Esophagus squamous epithelium (tissue), 5 donors: ENCODE measurements at regions not wholly inside any gene's neighbourhood (a gene's known extent, or its start where the extent isn't known, plus 50 kb on each side); places are given as distances from the start of the nearest gene placed in this dataset.

Experiments used
- DNase-seq: peaks from one replicate; lab custom pipeline; 2025; lab: John Stamatoyannopoulos, UW
- H3K27ac ChIP-seq, 4 donors: fragments of 200-600 bp; sonication (generic); one replicate each; pipeline ENCODE4 v1.5.1; 2016 to 2019; ENCODE audit warnings: mild to moderate bottlenecking in 1 of 4
- H3K27me3 ChIP-seq, 4 donors: fragments of 200-600 bp; sonication (generic); 1 replicate in 3 of 4; 2 replicates in 1 of 4; pipeline versions ENCODE4 v1.5.1 to v1.6.0; 2017 to 2021; ENCODE audit warnings: antibody characterized with exemption in 1 of 4
- H3K36me3 ChIP-seq, 3 donors: fragments of 200-600 bp; sonication (generic); one replicate each; pipeline ENCODE4 v1.5.1; 2016 to 2019
- H3K4me1 ChIP-seq, 3 donors: fragments of 200-600 bp; sonication (generic); one replicate each; pipeline ENCODE4 v1.5.1; 2017 to 2019
- H3K4me3 ChIP-seq, 4 donors: fragments of 200-600 bp; sonication (generic); 1 replicate in 3 of 4; 2 replicates in 1 of 4; pipeline ENCODE4 v1.5.1; 2016 to 2019; ENCODE audit warnings: mild to moderate bottlenecking in 2 of 4, moderate library complexity in 1 of 4
- H3K9me3 ChIP-seq, 3 donors: fragments of 200-600 bp; sonication (generic); one replicate each; pipeline ENCODE4 v1.5.1; 2016 to 2019
- POLR2A ChIP-seq, 4 donors: fragments of 450-650 bp; IDR thresholded peaks; one replicate each; pipeline ENCODE4 v1.6.1; 2017; ENCODE audit warnings: antibody characterized with exemption in 4 of 4, mild to moderate bottlenecking in 4 of 4, moderate library complexity in 3 of 4
- WGBS, 2 donors: methylation state at CpG; one replicate each; pipeline ENCODE4 v1.1.5; 2018; 5-methylcytosine and 5-hydroxymethylcytosine counted together
- intact Hi-C: fragments of 100-400 bp; cut with DNase I; formaldehyde crosslinking; loops from one replicate; pipeline ENCODE4 v1.15.0; 2022
- TF ChIP-seq, protein P1 (sequence below), 6 experiments: fragments of 450-650 bp in 4 of 6; fragments of 200-600 bp in 2 of 6; sonication (generic) in 2 of 6; IDR thresholded peaks; one replicate each; pipeline ENCODE4 v1.5.1; 2016 to 2019; ENCODE audit warnings: antibody characterized with exemption in 6 of 6, mild to moderate bottlenecking in 4 of 6, moderate library complexity in 4 of 6
- donor health status: DM: yes; HTN: yes; CAD: no.

- 71 to 86% methylated on average over 4 of the region's 4 CpGs for WGBS, 2 donors
- intact Hi-C loops, result no loop called here
- Histone ChIP-seq H3K27ac (no peak overlapping the region), H3K4me3 (no peak overlapping the region), H3K9me3 (no peaks in the 10 kb centered on the region), H3K36me3 (no peaks in the 10 kb centered on the region), H3K27me3 (peaks cover 0 to 82% (median 0%) of the 10 kb centered on the region in 4 donors), H3K4me1 (peaks cover 0 to 6% (median 0%) of the 10 kb centered on the region in 3 donors)
- TF ChIP-seq, protein P1, sequence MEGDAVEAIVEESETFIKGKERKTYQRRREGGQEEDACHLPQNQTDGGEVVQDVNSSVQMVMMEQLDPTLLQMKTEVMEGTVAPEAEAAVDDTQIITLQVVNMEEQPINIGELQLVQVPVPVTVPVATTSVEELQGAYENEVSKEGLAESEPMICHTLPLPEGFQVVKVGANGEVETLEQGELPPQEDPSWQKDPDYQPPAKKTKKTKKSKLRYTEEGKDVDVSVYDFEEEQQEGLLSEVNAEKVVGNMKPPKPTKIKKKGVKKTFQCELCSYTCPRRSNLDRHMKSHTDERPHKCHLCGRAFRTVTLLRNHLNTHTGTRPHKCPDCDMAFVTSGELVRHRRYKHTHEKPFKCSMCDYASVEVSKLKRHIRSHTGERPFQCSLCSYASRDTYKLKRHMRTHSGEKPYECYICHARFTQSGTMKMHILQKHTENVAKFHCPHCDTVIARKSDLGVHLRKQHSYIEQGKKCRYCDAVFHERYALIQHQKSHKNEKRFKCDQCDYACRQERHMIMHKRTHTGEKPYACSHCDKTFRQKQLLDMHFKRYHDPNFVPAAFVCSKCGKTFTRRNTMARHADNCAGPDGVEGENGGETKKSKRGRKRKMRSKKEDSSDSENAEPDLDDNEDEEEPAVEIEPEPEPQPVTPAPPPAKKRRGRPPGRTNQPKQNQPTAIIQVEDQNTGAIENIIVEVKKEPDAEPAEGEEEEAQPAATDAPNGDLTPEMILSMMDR (IDR thresholded peaks at IDR 0.05), result no peak
- TF ChIP-seq POLR2A (IDR thresholded peaks at IDR 0.05), result no peak
- DNase-seq, result no peak
Measured at GRCh38 chr16:50461400-50461760, 86.8 kb upstream of the NKD1 start.

- 84% methylated on average over 12 to 14 of the region's 16 CpGs for WGBS, 2 donors
- peaks cover 0 to 82% (median 0%) of the 10 kb centered on the region in 4 donors for H3K27me3 ChIP-seq
- peaks cover 0 to 6% (median 0%) of the 10 kb centered on the region in 3 donors for H3K4me1 ChIP-seq
- DNase-seq, result no peak
- no peak overlapping the region for H3K27ac ChIP-seq
- H3K4me3 ChIP-seq, result no peak overlapping the region
- H3K36me3 ChIP-seq, result no peaks in the 10 kb centered on the region
- intact Hi-C loops, result no loop called here
- no peaks in the 10 kb centered on the region for H3K9me3 ChIP-seq
- no peak for TF ChIP-seq POLR2A (IDR thresholded peaks at IDR 0.05)
- TF ChIP-seq, protein P1 (IDR thresholded peaks at IDR 0.05), result no peak
Measured at GRCh38 chr16:50460538-50461399, 87.4 kb upstream of the NKD1 start.

- TF ChIP-seq, protein P1 (IDR thresholded peaks at IDR 0.05), result no peak
- no peak for TF ChIP-seq POLR2A (IDR thresholded peaks at IDR 0.05)
- intact Hi-C loops, result no loop called here
- H3K27me3 ChIP-seq, result peaks cover 0 to 82% (median 0%) of the 10 kb centered on the region in 4 donors
- no peak overlapping the region for H3K4me3 ChIP-seq
- H3K36me3 ChIP-seq, result no peaks in the 10 kb centered on the region
- peaks cover 0 to 6% (median 0%) of the 10 kb centered on the region in 3 donors for H3K4me1 ChIP-seq
- H3K9me3 ChIP-seq, result no peaks in the 10 kb centered on the region
- whole genome bisulfite sequencing, 2 donors, result 28 to 33% methylated on average over 13 of the region's 13 CpGs
- DNase-seq, result no peak
- H3K27ac ChIP-seq, result no peak overlapping the region
Measured at GRCh38 chr16:50459496-50460080, 88.6 kb upstream of the NKD1 start.

DNA sequence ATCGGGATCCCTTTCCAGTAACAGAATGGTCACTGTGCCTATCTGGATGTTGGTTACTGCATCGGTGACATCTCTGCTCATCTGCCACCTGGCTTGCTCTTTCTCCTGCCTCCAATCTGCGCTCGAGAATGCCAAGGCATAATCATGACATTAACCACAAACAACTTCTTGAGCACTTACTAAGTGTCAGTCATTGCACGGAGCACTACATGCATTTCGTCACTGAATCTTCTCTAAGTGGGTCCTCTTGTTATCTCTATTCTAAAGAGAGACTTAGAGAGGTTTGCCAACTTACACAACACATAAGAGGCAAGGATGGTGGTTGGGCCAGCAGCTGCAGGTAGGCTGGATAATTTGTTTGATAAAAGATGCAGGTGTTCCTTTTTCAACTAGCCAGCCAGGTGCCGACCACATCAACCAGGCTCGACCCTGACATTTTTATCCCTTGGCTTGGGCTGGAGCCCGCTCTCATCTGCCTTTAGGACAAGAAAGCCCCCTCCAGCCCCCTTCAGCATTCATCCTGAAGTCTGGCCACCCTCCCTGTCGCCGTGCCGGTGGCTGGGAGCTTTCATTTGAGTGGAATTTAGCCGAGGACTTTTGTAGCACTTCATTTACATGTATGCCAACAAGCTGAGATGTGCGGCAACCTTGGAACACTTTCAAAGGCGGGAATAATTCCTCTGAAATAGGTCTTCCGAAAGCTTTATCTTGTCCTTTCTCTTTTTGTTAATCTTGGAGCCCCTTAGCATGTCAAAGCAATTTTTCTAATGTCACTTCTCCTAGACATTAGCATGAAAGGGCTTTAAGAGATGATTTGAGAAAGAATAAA lies 89.3 kb upstream of the NKD1 start:
- DNase-seq, result no peak
- Histone ChIP-seq H3K27me3 (peaks cover 0 to 81% (median 0%) of the 10 kb centered on the region in 4 donors), H3K4me3 (no peak overlapping the region), H3K4me1 (peaks cover 0 to 6% (median 0%) of the 10 kb centered on the region in 3 donors), H3K27ac (no peak overlapping the region), H3K9me3 (no peaks in the 10 kb centered on the region), H3K36me3 (no peaks in the 10 kb centered on the region)
- 46 to 49% methylated on average over 16 of the region's 16 CpGs for WGBS, 2 donors
- intact Hi-C loops, result no loop called here
- no peak for TF ChIP-seq POLR2A (IDR thresholded peaks at IDR 0.05)
- TF ChIP-seq, protein P1 (IDR thresholded peaks at IDR 0.05), result no peak
